ENCODE measurements at regions not wholly inside any gene's neighbourhood (a gene's known extent, or its start where the extent isn't known, plus 50 kb on each side); places are given as distances from the start of the nearest gene placed in this dataset.

DNA sequence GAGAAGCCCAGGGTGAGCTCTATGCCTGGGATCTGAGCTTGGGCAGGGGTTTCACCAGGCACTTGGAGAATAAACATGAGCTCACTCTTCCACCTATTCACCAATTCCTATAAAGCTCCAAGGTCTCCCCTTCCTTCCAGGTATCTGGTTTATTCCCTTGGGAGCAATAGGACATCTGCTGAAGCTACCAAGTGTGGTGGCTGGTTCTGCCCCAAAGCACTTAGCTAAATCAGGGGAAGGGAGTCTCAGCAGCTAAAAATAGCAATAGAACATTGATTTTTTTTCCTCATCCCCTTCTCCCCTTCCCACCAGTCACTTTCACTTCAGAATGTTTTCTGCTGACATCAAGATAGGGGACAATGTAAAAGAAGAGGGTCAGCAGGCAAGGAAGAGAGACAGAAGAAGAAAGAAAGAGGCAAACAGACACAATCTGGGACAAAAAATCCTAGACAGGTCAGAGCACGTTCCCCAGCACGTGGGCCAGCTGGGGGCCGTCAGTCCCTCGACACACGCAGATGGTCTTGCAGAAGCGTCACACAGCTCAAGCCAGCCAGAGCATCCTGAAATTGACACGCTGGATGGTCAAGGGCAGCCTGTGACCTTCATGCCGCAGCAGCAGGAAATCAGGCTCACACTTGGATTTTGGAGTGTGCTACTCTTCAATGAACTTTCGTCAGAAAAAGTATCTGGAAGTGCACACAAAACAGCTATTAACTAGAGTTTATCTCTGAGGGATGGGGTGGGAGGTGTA lies 176.0 kb downstream of the ZNF608 start:
- Histone ChIP-seq H3K4me1 (ENCODE audit: control insufficient read depth in 2 of 2, insufficient read depth in 2 of 2, low read length in 2 of 2) (no peaks in the 10 kb centered on the region), H3K79me2 (ENCODE audit: control insufficient read depth, insufficient read depth, low read length) (no peaks in the 10 kb centered on the region), H4K20me1 (ENCODE audit: control insufficient read depth, insufficient read depth, low read length, poor library complexity, severe bottlenecking) (no peaks in the 10 kb centered on the region), H2AFZ (ENCODE audit: insufficient read depth, low read depth, low read length, poor library complexity, severe bottlenecking) (no peak overlapping the region), H3K36me3 (replicated peaks in 1 of 2; ENCODE audit: control extremely low read depth in 1 of 2, control insufficient read depth in 1 of 2, extremely low read depth in 1 of 2, insufficient read depth in 2 of 2, low read length in 1 of 2) (no peaks in the 10 kb centered on the region), H3K4me3 (ENCODE audit: control extremely low read depth in 1 of 5, extremely low read depth in 1 of 5, insufficient read depth in 1 of 5, low read depth in 2 of 5, low read length in 4 of 5) (no peak overlapping the region), H3K9ac (ENCODE audit: low read length) (no peak overlapping the region), H3K9me3 (ENCODE audit: control extremely low read depth in 1 of 3, control insufficient read depth in 2 of 3, insufficient read depth in 1 of 3, low read length in 2 of 3) (no peaks in the 10 kb centered on the region), H3K4me2 (replicated peaks; ENCODE audit: low read depth, low read length, poor library complexity, severe bottlenecking) (no peak overlapping the region), H3K27ac (ENCODE audit: low read length in 2 of 2) (no peak overlapping the region), H3K27me3 (replicated peaks in 1 of 4; ENCODE audit: control extremely low read depth in 1 of 4, control insufficient read depth in 3 of 4, insufficient read depth in 4 of 4, low read length in 3 of 4) (no peaks in the 10 kb centered on the region)
- peaks cover 7% of the 10 kb centered on the region for H3K4me1 Mint-ChIP-seq
- no peak overlapping the region for H3K4me3 Mint-ChIP-seq
- WGBS (ENCODE audit: insufficient coverage), result 82% methylated on average over 8 of the region's 9 CpGs
- intact Hi-C loops (cut with micrococcal nuclease), result no loop called here
- peak overlapping the region; percentile 17 for H3K27ac Mint-ChIP-seq
- DNase-seq (no peak), ATAC-seq (ENCODE audit: low read depth) (no peak)
- POLR2A ChIA-PET, result no interaction called here
- CTCF ChIA-PET, result no interaction called here
- no peaks in the 10 kb centered on the region for H3K27me3 Mint-ChIP-seq
- no peak for TF ChIP-seq EZH2 (IDR thresholded peaks at IDR 0.05; ENCODE audit: borderline replicate concordance, insufficient read depth, low read depth, low read length, poor library complexity, severe bottlenecking)
- no peaks in the 10 kb centered on the region for H3K9me3 Mint-ChIP-seq (ENCODE audit: insufficient read depth)

DNA sequence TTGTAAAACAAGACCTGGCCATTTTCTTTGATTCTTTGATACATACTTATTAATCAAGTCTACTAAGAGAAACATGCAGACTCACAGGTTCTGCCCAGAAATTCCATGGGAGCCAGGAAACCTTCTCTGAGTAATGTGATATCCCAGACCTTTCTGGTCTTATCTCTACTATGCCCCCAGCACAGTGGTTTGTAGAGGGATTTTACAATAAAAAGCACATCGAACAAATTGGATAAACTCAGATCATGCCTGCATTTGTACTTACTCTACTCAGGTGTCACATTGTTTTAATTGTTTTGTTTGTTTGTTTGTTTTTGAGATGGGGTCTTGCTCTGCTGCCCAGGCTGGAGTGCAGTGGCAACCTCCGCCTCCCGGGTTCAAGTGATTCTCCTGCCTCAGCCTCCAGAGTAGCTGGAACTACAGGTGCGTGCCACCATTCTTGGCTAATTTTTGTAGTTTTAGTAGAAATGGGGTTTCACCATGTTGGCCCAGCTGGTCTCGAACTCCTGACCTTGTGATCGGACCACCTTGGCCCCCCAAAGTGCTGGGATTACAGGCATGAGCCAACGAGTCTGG lies 179.5 kb downstream of the ZNF608 start:
- POLR2A ChIA-PET, result no interaction called here
- DNase-seq, result no peak
- H4K20me1 ChIP-seq (ENCODE audit: control insufficient read depth, insufficient read depth, low read length, poor library complexity, severe bottlenecking), result no peaks in the 10 kb centered on the region
- no peak overlapping the region for H3K4me2 ChIP-seq (replicated peaks; ENCODE audit: low read depth, low read length, poor library complexity, severe bottlenecking)
- no peak overlapping the region for H3K4me3 ChIP-seq (ENCODE audit: control extremely low read depth in 1 of 5, extremely low read depth in 1 of 5, insufficient read depth in 1 of 5, low read depth in 2 of 5, low read length in 4 of 5)
- no peak overlapping the region for H2AFZ ChIP-seq (ENCODE audit: insufficient read depth, low read depth, low read length, poor library complexity, severe bottlenecking)
- no peaks in the 10 kb centered on the region for H3K9me3 ChIP-seq (ENCODE audit: control extremely low read depth in 1 of 3, control insufficient read depth in 2 of 3, insufficient read depth in 1 of 3, low read length in 2 of 3)
- H3K27me3 Mint-ChIP-seq, result no peaks in the 10 kb centered on the region
- no peak overlapping the region for H3K27ac ChIP-seq (ENCODE audit: low read length in 2 of 2)
- H3K4me3 Mint-ChIP-seq, result no peak overlapping the region
- no peak for ATAC-seq (ENCODE audit: low read depth)
- no peaks in the 10 kb centered on the region for H3K36me3 ChIP-seq (replicated peaks in 1 of 2; ENCODE audit: control extremely low read depth in 1 of 2, control insufficient read depth in 1 of 2, extremely low read depth in 1 of 2, insufficient read depth in 2 of 2, low read length in 1 of 2)
- TF ChIP-seq EZH2 (IDR thresholded peaks at IDR 0.05; ENCODE audit: borderline replicate concordance, insufficient read depth, low read depth, low read length, poor library complexity, severe bottlenecking), result no peak
- TF ChIP-seq, protein P1, sequence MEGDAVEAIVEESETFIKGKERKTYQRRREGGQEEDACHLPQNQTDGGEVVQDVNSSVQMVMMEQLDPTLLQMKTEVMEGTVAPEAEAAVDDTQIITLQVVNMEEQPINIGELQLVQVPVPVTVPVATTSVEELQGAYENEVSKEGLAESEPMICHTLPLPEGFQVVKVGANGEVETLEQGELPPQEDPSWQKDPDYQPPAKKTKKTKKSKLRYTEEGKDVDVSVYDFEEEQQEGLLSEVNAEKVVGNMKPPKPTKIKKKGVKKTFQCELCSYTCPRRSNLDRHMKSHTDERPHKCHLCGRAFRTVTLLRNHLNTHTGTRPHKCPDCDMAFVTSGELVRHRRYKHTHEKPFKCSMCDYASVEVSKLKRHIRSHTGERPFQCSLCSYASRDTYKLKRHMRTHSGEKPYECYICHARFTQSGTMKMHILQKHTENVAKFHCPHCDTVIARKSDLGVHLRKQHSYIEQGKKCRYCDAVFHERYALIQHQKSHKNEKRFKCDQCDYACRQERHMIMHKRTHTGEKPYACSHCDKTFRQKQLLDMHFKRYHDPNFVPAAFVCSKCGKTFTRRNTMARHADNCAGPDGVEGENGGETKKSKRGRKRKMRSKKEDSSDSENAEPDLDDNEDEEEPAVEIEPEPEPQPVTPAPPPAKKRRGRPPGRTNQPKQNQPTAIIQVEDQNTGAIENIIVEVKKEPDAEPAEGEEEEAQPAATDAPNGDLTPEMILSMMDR (IDR thresholded peaks at IDR 0.05), result no peak
- no peaks in the 10 kb centered on the region for H3K79me2 ChIP-seq (ENCODE audit: control insufficient read depth, insufficient read depth, low read length)
- no peaks in the 10 kb centered on the region for H3K9me3 Mint-ChIP-seq (ENCODE audit: insufficient read depth)
- peaks cover 7% of the 10 kb centered on the region for H3K4me1 Mint-ChIP-seq
- no peak overlapping the region for H3K9ac ChIP-seq (ENCODE audit: low read length)
- intact Hi-C loops (cut with micrococcal nuclease), result no loop called here
- H3K27ac Mint-ChIP-seq, result no peak overlapping the region
- CTCF ChIA-PET, result no interaction called here
- no peaks in the 10 kb centered on the region for H3K4me1 ChIP-seq (ENCODE audit: control insufficient read depth in 2 of 2, insufficient read depth in 2 of 2, low read length in 2 of 2)
- no peaks in the 10 kb centered on the region for H3K27me3 ChIP-seq (replicated peaks in 1 of 4; ENCODE audit: control extremely low read depth in 1 of 4, control insufficient read depth in 3 of 4, insufficient read depth in 4 of 4, low read length in 3 of 4)
- WGBS (ENCODE audit: insufficient coverage), result 82% methylated on average over 5 of the region's 7 CpGs
